ENCODE measurements at regions not wholly inside any gene's neighbourhood (a gene's known extent, or its start where the extent isn't known, plus 50 kb on each side); places are given as distances from the start of the nearest gene placed in this dataset.

GRCh38 chr3:152609891-152610290, 225.0 kb upstream of the P2RY1 start:
- no peak for TF ChIP-seq CTCF (IDR thresholded peaks at IDR 0.05; ENCODE audit: insufficient read depth, low read length, poor library complexity, severe bottlenecking)
- no peak for TF ChIP-seq EZH2phosphoT487 (conservative IDR thresholded peaks at IDR 0.05; ENCODE audit: low read length)

Data from SU-DHL-6 (cell line).